B cell (primary cell): ENCODE measurements at regions not wholly inside any gene's neighbourhood (a gene's known extent, or its start where the extent isn't known, plus 50 kb on each side); places are given as distances from the start of the nearest gene placed in this dataset.

Experiments used
- EZH2 ChIP-seq: IDR thresholded peaks from 2 replicates; pipeline ENCODE4 v1.6.1; 2012; ENCODE audit warnings: borderline replicate concordance, low read depth, mild to moderate bottlenecking, moderate library complexity, low read length; ENCODE audit not compliant: insufficient read depth, poor library complexity, severe bottlenecking
- TF ChIP-seq, protein P1 (sequence below): fragments of 200-600 bp; IDR thresholded peaks from one replicate; pipeline ENCODE4 v1.8.0; 2022; ENCODE audit warnings: antibody characterized with exemption, mild to moderate bottlenecking

DNA sequence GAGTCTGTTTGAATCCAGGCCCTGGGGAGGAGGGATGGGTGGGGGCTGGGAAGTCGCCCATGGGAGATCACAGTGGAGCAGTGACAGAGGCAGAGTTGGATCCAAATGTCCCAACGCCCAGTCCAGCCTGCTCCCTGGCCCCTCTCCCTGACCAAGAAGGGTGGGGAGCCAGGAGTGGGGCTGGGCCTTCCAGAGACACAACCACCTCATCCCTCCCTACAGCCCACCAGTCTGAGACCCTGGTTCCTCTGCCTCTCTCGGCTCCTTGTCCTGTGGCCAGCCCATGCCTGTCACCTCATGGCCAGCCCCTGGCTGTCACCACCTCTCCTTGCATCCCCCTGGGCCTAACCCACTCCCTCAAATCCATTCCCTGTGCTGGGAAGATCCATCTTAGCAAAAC, 71.2 kb upstream of the PRR5 start:
- TF ChIP-seq, protein P1, sequence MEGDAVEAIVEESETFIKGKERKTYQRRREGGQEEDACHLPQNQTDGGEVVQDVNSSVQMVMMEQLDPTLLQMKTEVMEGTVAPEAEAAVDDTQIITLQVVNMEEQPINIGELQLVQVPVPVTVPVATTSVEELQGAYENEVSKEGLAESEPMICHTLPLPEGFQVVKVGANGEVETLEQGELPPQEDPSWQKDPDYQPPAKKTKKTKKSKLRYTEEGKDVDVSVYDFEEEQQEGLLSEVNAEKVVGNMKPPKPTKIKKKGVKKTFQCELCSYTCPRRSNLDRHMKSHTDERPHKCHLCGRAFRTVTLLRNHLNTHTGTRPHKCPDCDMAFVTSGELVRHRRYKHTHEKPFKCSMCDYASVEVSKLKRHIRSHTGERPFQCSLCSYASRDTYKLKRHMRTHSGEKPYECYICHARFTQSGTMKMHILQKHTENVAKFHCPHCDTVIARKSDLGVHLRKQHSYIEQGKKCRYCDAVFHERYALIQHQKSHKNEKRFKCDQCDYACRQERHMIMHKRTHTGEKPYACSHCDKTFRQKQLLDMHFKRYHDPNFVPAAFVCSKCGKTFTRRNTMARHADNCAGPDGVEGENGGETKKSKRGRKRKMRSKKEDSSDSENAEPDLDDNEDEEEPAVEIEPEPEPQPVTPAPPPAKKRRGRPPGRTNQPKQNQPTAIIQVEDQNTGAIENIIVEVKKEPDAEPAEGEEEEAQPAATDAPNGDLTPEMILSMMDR, result no peak
- no peak for TF ChIP-seq EZH2
